ENCODE measurements at regions not wholly inside any gene's neighbourhood (a gene's known extent, or its start where the extent isn't known, plus 50 kb on each side); places are given as distances from the start of the nearest gene placed in this dataset.
"Not testable (repeated sequence)": the region's sequence is repeated elsewhere in the genome, so short reads cannot be mapped to it uniquely, and the experiment has no call there.

GRCh38 chr6:3921663-3922062 is 72.5 kb downstream of the FAM50B start:
- no peak for DNase-seq

- DNase-seq: not testable (repeated sequence)
Measured at GRCh38 chr6:3922619-3923018, 73.4 kb downstream of the FAM50B start.

DNA sequence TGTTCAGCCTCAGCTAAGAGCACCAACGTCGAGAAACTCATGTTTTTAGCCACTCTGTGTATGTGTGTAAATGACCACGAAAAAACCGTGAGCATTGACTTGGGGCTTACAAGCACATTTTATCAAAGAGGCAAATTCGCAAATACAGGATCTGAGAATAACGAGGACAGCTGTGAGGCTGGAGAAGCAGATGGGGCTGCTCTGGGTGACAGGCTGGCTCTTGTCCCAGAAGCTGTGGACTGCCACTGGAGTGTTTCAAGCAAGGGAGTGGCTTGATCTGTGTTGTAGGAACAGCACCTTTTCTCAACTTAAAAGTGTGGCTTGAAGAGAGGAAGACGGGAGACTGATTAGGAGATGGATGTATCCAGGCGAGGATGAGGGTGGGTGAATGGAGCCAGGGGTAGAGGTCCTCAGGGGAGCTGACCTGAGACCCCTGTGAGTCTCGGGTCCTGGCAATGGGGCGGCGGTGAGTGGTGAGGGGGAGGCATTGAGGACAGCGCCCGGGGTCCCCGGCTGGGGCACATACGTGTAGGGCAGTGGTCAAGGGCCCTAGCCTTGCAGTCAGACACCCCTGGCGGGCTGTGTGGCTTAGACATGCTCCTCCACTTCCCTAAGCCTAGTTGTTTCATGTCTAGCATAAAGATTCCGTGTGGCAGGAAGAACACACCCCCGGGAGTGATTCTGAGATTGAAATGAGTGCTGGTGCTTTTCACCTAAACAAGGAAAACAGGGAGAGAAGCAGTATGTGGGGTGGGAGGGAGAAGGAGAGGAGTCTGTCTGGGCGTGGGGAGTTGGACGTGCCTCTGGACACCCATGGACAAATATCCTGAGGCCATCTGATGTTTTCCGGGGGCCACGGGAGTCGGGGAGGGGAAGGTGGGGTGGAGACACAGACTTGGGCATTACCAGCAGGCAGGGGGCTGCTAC is 76.3 kb downstream of the FAM50B start:
- not testable (repeated sequence) for DNase-seq

DNA sequence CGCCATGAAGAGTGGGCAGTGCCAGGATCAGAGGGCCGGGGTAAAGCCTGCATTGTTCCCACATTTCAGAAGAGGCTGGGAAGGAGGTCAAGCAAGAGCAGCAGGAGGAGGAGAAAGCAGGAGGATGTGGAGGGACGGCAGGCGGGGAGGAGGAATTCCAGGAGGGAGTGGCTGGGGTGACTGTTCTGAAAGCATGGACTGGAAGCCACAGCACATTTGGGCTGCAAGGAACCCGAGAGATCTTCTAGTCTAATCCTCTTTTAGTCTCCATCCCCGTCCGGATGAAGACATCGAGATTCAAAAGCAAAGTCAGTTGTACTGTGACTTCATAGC is 76.9 kb downstream of the FAM50B start:
- DNase-seq: peak; percentile 42

- no peak for DNase-seq
Measured at GRCh38 chr6:3928111-3928510, 78.9 kb downstream of the FAM50B start.

DNA sequence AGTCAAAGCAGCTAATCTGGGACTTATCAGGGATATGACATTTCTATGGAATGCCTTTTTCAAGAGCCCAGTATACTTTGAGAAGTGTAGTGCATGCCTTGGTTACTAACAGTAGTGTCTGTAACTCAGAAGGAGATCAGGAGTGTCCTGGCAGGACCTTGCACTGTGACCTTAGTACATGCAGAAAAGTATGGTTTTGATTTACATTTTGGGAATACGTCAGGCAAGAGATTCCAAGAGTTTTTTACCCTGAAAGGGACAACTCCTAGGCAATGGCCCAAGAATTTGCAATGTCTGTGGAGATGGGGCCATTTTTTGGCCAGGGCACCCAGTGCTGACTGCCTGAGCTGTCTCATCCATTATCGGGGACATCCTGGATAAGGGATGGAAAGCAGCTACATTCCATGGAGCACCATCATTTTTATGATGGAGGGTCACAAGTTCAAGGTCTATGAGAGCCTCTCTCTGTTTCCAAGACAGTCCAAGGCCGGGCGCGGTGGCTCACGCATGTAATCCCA is 80.2 kb downstream of the FAM50B start:
- peak; percentile 88 for DNase-seq

GRCh38 chr6:3937438-3937837 is 88.3 kb downstream of the FAM50B start:
- no peak for DNase-seq

GRCh38 chr6:3938715-3939367 is 89.7 kb downstream of the FAM50B start:
- no peak for DNase-seq

- no peak for DNase-seq
Measured at GRCh38 chr6:3939368-3939958, 90.3 kb downstream of the FAM50B start.

DNA sequence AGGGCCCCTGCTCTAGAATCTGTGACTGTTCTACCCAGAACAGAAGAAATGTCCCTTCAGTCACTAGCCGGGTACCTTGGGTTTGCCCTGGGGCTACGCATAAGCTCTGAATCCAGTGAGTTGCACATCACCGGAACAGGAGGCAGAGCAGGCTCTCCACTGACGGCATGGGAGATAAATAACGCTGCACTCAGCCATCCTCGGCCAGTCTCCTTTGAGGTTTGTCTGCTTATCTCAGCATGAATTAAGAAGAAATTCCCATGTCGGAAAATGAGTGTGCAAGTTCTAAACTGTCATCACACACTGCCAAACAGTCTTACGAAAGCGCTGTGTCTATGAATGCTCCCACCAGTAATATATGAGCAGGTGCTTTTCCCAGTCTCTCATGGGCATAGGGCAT is 90.8 kb downstream of the FAM50B start:
- DNase-seq: no peak

- no peak for DNase-seq
Measured at GRCh38 chr6:3940703-3941102, 91.5 kb downstream of the FAM50B start.

GRCh38 chr6:3943331-3943765 is 94.2 kb downstream of the FAM50B start:
- DNase-seq: no peak

- DNase-seq: no peak
Measured at GRCh38 chr6:3944246-3944645, 95.1 kb downstream of the FAM50B start.

- peak; percentile 44 for DNase-seq
Measured at GRCh38 chr6:3946778-3947177, 97.6 kb downstream of the FAM50B start.

GRCh38 chr6:3948866-3949265 is 99.7 kb downstream of the FAM50B start:
- no peak for DNase-seq

DNA sequence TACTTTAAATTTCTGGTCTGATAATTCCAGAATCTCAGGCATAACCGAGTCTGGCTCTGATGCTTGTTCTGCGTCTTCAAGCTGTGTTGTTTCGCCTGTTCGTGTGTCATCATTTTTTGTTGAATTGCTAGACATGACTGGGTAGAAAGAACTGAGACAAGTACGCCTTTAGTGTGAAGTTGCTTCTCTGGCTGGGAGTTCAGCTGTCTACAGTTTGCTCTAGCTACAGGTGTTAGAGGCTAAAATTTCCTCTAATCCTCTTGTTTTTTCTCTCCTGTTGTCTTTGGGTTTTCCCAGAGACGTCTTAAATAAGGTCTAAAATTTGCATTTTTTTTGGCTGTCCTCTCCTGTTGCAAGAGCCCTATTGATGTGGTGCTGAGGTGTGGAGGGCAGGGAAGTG is 100.3 kb downstream of the FAM50B start:
- no peak for DNase-seq

- no peak for DNase-seq
Measured at GRCh38 chr6:3956054-3956453, 106.9 kb downstream of the FAM50B start.

DNA sequence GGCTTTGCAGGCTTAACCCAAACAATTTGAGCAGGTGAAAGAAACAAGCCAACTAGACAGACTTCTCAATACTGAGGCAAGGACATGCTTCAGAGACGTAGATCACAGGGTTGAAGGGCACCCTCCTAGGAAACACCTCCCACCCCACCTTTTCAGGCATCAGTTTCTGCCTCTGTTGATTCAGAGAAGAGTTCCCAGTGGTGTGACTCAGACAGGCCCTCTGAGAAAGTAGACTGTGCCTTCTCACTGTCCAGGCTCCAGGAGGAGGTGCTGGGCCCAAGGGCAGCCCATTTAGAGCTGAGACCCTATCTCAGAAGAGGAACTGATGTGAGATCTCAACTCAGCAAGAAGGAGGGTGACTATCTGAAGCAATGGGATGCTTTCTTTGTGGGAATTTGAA is 108.1 kb downstream of the FAM50B start:
- DNase-seq: no peak

DNA sequence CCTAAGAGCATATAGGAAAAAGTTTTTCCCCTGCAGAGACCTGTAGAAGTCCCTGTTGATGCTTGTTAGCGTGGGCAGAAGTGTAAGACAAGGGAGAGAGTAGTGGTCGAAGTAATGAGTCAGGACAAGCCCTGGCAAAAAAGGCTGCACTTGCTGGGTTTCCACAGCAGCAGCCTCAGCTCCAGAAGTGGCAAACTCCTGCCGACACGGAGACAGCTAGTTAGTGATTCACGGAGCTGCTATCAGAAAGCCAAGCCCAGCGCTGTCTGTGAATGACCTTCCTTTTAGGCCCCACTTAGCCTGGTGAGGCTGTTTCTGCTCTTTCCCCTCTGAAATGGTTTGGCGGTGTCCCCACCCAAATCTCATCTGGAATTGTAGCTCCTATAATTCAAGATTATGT is 109.1 kb downstream of the FAM50B start:
- no peak for DNase-seq

DNA sequence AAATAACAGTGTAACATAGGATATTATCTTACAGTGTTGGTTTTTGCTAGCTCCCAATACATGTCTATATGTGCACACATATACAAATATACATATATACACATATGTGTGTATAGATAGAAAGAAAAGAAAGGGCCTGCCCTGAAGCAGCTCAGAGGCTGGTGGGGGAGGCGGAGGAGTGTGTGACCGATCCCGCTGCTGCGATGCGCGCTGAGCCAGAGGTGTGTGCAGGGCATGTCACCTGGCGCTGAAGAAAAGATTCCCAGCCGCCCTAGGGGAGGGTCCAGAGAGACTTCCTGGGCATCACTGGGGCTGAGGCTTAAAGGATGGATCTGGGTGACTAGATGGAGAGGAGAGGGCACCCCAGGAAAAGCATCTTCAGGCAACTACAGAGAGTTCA is 110.2 kb downstream of the FAM50B start:
- no peak for DNase-seq

- peak; percentile 31 for DNase-seq
Measured at GRCh38 chr6:3960754-3961361, 111.7 kb downstream of the FAM50B start.

DNA sequence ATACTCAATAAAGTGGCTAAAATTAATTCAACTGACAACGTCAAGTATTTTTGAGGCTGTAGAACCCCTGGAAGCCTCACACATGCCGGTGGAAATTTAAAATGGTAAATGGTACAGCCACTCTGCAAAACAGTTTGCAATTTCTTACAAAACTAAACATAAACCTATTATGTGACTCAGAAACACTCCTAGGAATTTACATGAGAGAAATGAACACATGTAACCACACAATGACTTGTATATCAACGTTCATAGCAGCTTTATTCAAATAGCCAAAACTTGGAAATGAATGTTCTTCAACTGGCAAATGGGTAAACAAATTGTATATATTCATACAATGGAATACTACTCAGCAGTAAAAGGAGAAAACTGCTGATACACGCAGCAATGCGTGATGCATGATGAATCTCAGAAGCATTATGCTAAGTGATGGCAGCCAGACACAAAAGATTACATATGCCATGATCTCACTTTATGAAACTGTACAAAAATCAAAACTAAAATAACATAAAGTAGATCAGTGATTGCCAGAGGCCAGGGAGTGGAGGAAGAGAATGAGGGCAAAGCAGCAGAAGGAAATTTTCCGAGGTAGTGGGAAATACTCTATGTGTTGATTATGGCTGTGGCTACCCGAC is 112.5 kb downstream of the FAM50B start:
- DNase-seq: peak; percentile 31

Data from fibroblast of skin of right biceps (primary cell).